HG03439 (cell line): ENCODE measurements at regions not wholly inside any gene's neighbourhood (a gene's known extent, or its start where the extent isn't known, plus 50 kb on each side); places are given as distances from the start of the nearest gene placed in this dataset.

Experiments
- ATAC-seq: cut with Tn5 transposase; IDR thresholded peaks from one replicate; pipeline ENCODE4 v1.9.1; 2021; ENCODE audit warnings: mild to moderate bottlenecking, moderate library complexity; ENCODE audit not compliant: unreplicated experiment

DNA sequence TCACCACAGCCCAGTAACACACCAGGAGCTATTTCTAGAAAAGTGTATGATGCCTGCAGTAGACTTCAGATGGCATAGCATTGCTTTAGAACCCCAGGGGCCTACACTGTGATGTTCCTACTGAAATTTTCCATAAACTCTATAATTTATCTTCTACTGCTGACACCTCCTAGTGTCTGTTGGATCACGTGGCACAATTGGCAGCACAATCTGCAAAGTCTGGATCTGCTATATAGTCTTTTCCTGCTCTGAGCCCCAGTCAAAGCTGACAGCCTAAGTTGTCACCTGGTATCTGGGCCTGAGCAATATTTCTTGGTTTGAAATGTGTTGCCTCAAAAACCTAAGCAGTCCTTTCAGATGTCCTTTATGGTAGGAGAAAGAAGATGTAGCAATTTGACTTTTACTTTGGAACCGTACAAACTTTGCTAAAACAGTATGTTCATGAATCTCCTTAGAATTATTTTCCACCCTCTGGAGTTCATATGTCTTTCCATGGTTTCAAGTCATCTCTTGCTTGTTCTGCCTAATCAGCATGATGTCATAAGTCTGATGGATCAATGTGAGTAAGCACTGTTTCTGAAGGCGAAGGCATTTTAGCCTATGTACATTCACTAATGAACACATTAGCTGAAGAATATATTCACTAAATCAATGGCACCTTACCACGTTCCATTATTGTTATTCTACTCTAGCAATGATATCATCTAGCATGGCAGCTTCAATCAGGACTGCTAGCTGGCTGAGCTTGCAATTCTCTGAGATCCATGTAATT is 536.5 kb upstream of the NBEA start:
- no peak for ATAC-seq

DNA sequence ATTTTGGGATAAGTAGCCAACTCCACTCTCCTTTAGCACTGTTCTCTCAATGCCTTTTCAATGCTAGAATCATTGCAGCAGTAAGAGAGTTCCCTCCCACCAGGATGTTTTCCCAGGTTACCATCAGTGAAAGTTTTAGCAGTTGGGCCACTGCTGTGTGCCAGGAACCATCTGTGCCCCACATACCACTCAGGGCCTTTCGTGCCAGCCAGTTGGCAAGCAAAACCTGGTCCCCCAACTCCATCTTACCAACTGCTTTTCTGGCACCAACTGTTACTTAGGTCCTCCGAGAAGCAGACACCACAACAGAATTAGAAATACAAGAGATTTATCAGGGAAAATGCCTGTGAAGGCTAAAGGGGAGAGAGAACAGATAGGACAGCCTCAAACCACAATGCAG is 533.4 kb upstream of the NBEA start:
- ATAC-seq: no peak

DNA sequence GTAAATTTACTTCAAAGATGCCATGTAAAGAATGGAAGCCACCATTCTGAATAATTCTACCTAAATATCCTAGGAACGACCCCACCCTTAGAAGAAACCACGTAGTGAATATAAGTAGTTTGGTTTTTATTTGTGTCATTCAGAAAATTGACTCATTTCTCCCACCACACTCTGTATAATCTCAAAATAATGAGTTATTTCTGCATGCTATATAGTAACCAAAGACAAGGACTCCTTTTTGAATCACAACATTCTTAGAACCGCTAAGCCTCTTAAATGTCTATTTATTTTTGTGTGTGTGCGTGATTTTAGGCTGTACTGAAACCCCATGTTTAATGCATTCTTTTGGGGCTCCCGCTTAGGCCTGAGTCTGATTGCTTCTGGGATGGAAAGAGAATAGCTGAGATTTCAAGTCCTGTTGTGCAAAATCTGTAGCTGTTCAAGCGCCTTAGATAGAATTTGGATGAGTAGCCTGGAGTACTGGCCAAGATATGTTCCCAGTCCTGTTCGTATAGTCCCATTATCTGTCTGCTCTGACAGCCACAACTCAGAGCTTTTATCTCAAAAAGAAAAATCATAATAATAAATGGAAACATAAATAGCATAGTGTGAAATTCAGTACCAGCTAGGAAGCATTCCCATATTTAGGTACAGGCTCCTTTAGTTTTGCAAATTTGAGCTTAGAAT is 532.4 kb upstream of the NBEA start:
- ATAC-seq: no peak

DNA sequence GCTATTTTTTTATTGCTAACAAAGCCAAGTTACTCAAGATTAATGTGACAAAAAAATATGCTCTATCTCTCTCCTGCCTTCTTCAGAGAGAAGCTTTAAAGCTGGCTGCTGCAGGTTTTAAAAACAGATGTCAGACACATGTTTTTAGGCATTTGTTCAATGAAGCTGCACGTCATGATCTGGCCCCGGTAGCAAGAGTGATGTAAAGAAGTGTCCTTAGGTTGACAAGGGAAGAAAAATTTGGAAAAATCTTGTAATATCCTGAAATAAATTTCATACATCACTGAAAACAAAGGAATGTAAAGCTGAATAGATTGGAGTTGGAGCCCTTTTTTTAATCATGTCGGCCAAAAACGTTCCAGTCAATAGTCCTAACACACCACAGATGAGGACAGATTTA is 531.4 kb upstream of the NBEA start:
- ATAC-seq: no peak

DNA sequence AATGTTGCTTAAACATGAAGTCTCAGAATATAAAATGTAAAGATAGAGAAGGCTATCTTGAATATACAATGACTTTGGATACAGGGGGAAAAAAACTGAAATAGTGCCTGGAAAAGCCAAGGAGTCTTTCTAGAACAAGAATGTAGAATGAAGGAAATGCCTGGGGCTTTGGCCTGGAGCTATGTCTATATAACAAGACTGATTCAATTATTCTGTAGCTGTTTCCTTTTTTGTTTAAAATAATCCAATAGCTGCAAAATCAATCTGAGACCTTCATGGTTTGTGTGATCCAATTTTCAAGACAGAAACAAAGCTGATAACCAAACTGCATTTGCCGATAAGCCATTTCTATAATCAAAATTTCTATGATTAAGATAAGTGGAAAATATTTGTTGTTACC is 530.9 kb upstream of the NBEA start:
- ATAC-seq: no peak

DNA sequence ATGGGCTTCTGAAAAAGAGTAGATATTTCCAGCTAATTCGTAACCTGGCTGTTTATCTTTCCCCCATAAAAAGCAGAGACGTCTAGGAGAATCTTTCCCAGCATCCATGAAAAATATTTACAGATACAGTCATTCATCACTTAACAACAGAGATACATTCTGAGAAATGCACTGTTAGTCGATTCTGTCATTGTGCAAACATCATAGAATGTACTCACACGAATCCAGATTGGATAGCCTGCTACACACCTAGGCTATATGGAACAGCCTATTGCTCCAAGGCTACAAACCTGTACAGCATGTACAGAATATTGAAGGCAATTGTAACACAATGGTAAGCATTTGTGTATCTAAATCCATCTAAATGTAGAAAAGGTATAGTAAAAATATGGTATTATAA is 530.2 kb upstream of the NBEA start:
- ATAC-seq: no peak

DNA sequence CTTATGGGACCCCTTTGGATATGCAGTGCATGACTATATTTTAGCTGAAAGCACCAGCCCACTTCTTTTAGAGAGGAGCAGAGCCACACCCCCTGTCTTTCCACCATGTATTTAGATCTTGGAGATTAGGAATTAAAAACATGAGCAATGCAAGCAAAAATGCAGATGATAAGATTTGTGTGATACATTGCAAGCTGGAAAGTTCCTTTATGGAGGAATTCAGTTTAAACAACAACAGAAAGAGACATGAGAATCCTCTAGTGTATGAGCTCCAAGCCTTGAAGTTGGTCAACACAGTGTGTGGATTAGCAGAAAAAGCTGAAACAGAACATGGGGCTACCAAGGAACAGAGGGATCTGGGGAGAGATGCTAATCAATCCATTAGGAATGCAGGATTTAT is 529.8 kb upstream of the NBEA start:
- ATAC-seq: no peak

DNA sequence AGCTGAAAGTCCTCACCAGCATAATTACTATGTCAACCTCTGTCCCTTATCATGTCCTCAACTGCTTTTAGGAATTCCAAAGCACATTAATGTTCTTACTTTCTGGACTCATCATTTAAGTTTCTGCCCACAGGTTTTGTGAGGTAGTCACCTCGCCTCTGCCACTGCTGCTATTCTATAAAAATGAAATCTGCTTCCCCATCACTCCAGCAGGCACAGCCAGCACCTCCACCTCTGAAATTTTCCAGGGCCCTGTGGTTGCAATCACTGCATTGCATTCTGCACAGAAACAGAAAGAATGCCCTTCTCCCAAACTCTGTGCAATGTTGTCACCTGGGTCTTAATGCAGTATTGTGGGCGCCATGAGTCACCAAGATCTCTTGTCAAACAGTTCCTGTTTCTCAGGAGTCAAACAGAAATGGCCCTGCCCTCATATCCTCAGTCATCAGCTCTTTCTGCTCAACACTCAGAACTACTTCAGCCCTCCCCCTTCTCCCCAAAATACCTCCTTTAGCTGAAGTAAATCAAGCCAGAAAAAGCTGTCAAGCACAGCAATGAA is 529.2 kb upstream of the NBEA start:
- no peak for ATAC-seq

DNA sequence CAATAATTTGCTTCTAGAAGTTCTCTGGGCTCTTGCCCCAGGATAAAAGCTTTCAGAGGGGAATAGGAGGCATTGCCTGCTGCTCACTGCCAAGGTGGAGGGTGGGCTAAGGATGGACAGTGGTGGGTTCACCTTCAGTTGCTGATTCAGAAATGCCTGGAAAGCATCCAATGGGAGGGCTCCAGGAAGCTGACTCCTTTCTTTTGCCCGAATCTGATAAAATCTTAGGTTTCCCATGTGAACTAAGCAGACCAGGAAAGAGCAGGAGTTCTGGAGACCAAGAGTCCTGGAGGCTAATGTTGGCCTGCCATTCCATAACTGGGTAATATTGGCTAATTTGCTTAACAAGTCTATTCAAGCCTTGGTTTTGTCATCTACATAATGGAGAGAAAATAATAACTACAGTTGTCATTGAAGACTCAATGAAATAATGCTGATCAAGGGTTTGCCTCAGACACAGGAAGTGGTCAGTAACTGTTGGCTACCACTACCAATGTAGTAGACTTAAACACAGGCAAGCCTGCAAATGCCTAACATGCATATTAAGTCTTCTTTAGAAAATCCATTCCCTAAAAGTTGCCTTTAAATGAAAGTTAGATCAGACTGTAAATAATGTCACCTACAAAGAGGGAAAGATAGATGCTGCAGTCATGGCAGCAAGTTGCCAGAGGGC is 528.4 kb upstream of the NBEA start:
- no peak for ATAC-seq

DNA sequence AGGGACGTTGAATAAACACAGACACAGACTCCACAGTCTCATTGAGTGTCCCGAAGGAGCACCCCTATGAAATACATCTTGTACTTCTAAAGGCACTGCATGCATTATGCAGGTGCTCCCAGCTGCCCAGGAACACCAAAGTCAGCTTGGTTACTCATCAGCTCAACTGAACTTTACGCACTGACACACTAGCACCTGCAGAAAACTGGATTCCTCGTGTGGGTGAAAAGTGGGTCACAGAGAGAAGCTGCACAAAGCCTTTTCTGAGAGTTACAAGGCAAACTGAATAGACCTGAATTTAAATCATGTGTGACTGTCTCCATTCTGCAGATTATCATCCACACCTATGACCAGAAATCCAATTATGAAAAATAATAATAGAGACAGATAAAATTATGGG is 527.5 kb upstream of the NBEA start:
- no peak for ATAC-seq

DNA sequence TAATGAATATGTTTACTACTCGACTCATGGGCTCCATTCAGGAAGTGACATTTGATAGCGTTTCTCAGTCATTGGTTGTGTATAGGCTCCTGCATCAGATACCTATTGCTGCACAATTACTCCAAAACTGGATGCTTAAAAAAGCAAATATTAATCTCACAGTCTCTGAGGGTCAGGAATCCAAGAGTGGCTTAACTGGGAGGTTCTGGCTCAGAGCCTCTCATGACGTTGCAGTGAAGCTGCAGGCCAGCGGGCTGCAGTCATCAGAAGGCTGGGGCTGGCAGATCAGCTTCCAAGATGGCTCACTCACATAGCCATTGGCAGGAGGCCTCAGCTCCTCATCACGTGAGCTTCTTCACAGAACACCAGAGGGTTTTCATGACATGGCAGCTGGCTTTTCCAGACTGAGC is 525.1 kb upstream of the NBEA start:
- ATAC-seq: no peak

DNA sequence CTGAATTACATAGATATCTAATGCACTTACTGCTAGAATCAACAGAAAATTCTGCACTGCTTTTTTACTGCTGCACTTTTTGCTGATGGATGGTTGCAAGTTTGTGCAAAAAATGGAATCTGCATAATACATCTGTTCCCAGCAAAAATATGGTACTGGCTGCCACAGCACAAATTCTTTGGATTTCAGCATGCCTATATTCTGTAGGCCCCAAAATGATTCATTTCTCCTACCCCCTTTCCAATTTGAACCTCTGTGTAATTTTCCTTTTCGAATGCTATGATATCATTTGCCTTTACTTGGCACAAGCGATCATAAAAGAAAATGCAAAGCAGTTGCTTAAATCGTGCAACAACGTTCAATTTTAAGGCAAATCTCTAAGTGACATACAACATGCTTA is 524.2 kb upstream of the NBEA start:
- ATAC-seq: no peak

DNA sequence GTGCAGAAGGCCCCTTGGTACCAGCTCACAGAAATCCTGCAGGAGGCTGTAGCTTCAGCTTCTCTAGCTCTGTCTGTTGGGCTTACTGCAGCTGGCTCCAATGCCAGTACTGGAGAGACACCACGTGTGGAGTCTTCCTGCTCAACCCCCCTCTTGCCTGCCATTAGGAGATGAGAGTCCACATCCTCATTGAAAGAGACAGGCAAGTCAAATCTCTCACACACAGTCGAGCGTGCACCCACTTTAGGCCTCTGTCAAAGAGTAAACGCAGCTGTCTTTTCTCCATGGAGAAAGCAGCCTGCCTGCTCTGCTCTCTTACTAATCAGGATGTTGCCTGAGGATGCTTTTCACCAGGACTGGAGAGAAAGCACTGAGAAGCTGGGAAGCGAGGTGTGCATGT is 523.0 kb upstream of the NBEA start:
- no peak for ATAC-seq

DNA sequence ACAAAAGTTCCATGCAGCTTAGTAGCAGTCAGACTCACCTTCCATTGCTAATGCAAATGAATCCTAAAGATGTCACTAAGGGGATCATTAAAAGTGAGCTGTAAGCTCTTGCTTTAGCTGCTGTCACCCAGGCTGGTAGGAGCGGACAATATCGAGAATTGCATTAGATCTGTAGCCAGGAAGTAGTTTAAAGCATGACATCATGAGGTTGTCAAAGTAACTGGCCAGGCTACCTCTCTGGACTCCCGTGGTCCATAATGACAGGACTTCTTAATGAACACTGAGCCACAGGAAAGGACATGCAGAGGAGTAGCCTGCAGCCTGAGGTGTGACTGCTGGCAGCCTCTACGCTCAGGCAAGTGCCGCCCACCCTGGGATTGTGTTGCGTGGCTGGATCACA is 522.3 kb upstream of the NBEA start:
- no peak for ATAC-seq

DNA sequence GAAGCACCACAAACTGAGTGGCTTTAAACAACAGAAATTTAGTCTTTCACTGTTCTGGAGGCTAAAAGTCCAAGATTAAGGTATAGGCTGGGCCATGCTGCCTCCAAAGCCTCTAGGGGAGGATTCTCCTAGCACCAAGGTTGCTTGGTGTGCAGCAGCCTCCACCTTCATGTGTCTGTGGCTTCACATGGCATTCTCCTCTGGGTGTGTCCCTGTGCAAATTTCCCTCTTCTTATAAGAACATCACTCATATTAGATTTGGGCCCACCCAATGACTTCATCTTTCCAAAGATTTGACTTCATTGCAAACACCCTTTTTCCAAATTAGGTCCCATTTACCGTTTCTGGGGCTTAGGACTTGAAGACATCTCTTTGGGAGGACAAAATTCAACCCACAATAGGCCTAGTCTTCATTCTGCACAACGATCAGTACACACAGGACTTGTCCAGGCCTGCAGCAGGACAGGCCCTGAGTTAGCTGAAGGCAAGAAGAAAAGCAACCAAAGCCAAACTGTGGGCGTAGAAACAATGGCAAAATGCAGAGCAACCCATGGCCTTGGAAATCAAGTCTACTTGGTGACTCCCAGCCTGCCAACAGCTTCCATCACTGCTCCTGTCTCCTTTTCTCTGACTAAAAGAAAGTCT is 521.2 kb upstream of the NBEA start:
- ATAC-seq: no peak

DNA sequence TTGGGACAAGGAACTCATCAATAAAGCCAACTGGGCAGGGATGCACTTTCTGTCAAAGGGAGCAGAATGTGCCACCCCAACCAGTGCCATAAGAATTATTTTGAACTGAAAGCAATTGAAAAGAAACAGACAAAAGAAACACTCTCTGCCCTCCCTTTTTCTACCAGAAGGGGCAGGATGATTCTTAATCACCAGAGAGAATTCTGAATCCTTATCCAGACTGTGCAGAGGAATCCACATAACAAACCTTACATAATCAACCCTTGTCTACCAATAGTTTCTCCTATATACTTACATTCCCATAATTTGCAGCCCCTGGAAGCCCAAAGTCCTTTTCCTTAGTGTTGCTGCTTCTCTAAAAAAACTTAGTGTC is 520.7 kb upstream of the NBEA start:
- ATAC-seq: no peak

DNA sequence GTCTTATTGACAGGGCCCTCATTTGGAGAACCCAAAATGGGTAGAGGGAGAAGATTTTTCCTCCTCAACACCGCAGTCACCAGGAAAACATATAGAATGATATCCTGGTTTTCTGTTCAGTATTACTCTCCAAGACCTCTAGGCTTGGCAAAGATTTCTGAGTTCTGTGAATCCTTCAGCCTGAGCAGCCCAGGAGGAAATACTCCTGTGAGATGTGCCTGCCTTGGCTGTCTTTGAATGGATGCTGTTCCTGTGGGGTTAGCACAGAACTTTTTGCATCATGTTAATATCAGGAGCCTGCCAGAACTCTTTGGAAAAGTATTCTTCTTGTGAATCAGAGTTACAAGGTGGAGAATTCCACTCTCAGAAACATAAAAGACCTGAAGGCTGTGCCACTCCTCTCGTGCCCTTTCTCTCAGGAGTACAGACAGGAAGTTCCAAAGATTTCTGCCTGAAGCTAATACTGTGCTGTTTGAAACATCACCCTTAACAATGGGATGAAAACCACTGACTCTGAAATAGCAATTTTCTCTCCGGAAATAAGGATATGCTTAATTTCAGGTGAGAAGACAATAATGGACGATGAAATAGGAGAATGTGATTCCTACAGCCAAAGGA is 520.1 kb upstream of the NBEA start:
- ATAC-seq: no peak

DNA sequence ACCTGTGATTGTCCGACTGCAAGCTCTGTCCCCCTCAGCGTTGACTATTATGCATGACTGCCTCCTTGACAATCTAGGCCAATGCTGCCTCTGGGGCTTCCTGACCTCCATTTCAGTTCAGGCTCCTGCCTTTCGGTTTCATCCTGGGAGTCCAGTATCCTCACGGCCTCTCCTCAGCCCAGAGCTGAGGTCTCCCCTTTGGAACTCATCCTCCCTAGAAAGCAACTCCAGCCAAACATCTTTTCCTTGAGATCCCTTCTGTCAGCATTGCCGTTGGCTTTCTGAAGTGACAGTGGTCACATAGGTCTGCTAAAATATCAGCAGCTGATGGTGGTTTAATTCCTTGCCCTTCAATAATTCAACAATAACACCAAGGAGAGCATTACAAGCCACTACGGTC is 519.1 kb upstream of the NBEA start:
- ATAC-seq: no peak

DNA sequence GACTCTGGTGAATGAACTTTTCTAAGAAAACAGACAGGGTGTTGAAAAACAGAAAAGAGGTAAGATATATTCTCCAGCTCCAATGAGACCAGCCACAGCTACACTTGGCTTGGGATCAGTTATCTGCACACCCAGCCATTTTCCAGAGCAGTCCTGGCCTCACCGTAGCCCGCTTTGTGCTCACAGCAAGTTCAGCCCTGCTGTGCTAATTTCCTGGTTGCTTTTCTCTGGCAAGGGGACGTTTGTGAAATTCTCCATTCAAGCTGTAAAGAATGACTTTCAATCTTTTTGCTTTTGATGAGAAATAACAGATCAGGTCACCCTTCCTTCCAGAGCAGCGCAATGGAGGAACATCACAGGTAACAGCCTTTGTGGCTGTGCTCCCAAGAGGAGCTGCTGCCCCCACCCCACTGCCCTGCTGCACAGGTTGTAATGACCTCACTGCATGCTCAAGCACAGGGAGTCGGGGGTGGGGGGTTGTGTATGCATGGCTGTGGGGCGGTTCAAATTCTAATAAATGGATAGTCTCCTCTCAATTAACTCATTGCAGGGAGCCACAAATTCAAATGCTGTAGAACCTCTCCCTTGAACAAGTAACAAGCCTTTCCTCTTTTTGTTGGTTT is 516.6 kb upstream of the NBEA start:
- no peak for ATAC-seq

DNA sequence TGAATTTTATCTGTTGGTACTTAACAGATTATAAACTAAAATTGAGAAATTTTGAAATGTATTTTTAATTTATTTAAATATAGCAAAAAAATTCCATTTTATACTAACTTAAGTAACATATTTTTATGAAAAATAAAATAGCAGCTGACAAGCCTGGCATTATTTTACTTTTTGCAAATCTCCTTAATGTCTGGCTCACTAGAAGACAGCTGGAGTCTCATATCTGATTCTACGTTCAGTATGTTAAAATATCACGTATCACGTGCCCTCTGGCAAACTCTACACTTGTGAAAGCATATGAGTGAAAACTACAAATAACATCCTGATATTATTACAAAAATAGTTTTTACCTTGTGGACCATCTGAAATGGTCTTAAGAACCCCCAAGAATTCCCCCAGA is 513.2 kb upstream of the NBEA start:
- ATAC-seq: no peak

DNA sequence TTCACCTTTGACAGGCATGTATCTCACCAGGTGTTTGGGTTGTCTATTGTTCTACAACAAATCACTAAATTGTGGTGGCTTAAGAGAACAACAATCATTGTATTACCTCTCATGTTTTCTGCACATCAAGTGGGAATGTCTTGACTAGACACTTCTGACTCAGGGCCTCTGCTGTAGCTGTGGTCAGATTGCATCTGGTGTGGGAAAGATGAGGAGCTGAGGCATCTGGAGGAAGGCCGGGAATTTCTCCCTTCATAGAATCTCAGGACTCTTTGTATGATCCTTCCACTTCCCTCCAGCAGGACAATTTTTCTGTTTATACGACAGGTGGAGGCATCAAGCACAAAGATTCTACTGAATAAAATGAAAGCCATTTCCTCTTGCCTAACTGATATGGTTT is 511.8 kb upstream of the NBEA start:
- ATAC-seq: no peak
